ENCODE measurements at regions not wholly inside any gene's neighbourhood (a gene's known extent, or its start where the extent isn't known, plus 50 kb on each side); places are given as distances from the start of the nearest gene placed in this dataset.
"Not testable (repeated sequence)": the region's sequence is repeated elsewhere in the genome, so short reads cannot be mapped to it uniquely, and the experiment has no call there.

- no peak overlapping the region for H3K4me3 ChIP-seq (ENCODE audit: low read depth, low read length)
- TF ChIP-seq CTCF (IDR thresholded peaks at IDR 0.05; ENCODE audit: insufficient read depth, low read depth, low read length, missing control alignments): peak; percentile 15
- no peak for DNase-seq (ENCODE audit: low read depth)
These were observed 84.8 kb downstream of the FOXF2 start for GRCh38 chr6:1474205-1474604.

DNA sequence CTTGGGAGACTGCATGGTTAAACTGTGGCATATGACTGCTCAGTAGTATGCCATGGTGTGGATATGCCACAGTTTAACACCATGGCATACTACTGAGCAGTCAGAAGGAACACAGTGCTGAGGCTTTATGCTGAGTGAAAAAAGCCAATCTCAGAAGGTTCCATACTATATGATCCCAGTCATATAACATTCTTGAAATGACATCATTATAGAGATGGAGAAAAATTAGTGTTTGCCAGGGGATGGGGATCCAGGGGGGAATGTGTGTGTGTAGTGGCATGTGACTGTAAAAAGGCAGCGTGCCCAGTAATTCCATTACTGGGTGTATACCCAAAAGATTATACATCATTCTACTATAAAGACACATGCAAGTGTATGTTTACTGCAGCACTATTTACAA is 85.8 kb downstream of the FOXF2 start:
- TF ChIP-seq CTCF (IDR thresholded peaks at IDR 0.05; ENCODE audit: insufficient read depth, low read depth, low read length, missing control alignments): no peak
- no peak overlapping the region for H3K4me3 ChIP-seq (ENCODE audit: low read depth, low read length)
- DNase-seq (ENCODE audit: low read depth): no peak

GRCh38 chr6:1477432-1478090 is 88.2 kb downstream of the FOXF2 start:
- no peak for DNase-seq (ENCODE audit: low read depth)
- no peak overlapping the region for H3K4me3 ChIP-seq (ENCODE audit: low read depth, low read length)
- no peak for TF ChIP-seq CTCF (IDR thresholded peaks at IDR 0.05; ENCODE audit: insufficient read depth, low read depth, low read length, missing control alignments)

DNA sequence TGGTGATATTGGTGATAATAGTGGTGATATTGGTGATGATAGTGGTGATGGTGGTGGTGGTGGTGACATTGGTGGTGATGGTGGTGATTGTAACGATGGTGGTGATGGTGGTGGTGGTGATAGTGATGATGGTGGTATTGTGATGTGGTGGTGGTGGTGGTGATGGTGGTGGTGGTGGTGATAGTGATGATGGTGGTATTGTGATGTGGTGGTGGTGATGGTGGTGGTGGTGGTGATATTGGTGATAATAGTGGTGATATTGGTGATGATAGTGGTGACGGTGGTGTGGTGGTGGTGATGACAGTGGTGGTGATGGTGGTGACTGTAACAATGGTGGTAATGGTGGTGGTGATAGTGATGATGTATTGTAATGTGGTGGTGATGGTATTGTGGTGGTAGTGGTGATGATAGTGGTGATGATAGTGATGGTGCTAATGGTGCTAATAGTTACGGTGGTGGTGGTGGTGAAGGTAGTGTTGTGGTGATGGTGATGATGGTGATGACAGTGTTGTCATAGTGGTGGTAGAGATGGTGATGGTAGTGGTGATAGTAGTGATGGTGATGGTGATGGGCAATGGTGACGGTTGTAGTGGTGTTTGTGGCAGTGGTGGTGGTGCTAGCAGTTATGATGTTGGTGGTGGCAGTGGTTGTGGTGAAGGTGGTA is 88.9 kb downstream of the FOXF2 start:
- H3K4me3 ChIP-seq (ENCODE audit: low read depth, low read length); DNase-seq (ENCODE audit: low read depth): not testable (repeated sequence)

GRCh38 chr6:1479095-1479494 is 89.7 kb downstream of the FOXF2 start:
- H3K4me3 ChIP-seq (ENCODE audit: low read depth, low read length): no peak overlapping the region
- TF ChIP-seq CTCF (IDR thresholded peaks at IDR 0.05; ENCODE audit: insufficient read depth, low read depth, low read length, missing control alignments): no peak
- DNase-seq (ENCODE audit: low read depth): no peak

DNA sequence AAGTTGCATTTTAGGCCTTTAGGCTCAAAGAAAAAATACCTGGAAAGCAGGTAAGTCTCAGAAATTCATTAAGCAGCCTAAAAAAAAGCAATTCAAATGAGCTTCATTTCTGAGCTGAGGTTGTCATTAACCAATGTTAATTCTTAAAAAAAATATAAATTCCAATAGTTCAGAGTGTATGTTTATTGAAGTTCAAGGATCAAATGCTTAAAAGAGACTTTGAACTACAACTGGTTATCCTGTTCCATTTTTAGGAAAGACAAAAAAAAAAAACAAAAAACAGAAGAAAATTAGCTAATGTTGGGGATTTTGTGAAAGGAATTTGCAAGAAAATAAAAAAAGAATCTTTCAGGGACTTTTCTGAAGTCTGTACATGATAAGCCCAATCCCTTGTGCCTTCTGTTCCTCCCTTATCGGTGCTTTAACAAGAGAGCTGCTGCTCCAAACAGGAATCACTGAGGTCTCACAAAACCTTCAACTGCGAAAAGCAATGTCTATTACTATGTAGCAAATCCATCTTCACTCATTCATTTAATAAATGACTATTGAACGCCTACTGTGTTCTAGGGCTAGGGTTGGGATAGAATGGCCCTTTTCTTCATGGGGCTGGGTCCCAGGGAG is 90.3 kb downstream of the FOXF2 start:
- TF ChIP-seq CTCF (IDR thresholded peaks at IDR 0.05; ENCODE audit: insufficient read depth, low read depth, low read length, missing control alignments): no peak
- DNase-seq (ENCODE audit: low read depth): no peak
- H3K4me3 ChIP-seq (ENCODE audit: low read depth, low read length): no peak overlapping the region

DNA sequence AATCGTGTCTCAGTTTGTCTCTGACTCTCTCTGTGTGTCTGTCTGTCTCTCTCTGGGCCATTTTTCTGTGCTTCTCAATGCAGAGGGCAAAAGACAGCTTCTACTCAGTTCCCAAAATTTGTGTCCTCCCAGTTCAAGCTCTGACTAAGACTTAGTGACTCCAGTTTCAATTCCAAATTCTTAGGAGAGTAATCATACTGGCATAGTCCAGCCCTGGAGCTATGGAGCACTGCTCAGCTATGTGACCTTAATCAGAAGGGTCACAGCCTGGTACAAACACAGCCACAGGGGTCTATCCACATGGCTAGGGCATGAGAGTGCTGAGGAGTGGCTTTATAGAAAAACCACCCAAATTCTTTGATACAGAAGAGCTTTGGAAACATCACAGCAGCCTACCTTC is 91.9 kb downstream of the FOXF2 start:
- TF ChIP-seq CTCF (IDR thresholded peaks at IDR 0.05; ENCODE audit: insufficient read depth, low read depth, low read length, missing control alignments): no peak

More for the DNA sequence above, 91.9 kb downstream of the FOXF2 start:
- no peak for DNase-seq (ENCODE audit: low read depth)
- H3K4me3 ChIP-seq (ENCODE audit: low read depth, low read length): no peak overlapping the region
